ENCODE measurements at regions not wholly inside any gene's neighbourhood (a gene's known extent, or its start where the extent isn't known, plus 50 kb on each side); places are given as distances from the start of the nearest gene placed in this dataset.

GRCh38 chr14:98382662-98383061, 889.3 kb downstream of the BCL11B start:
- H3K27ac ChIP-seq: no peak overlapping the region
- TF ChIP-seq CTCF (conservative IDR thresholded peaks at IDR 0.05): no peak

GRCh38 chr14:98385851-98386250, 886.1 kb downstream of the BCL11B start:
- TF ChIP-seq CTCF (conservative IDR thresholded peaks at IDR 0.05): no peak
- no peak overlapping the region for H3K27ac ChIP-seq

- H3K27ac ChIP-seq: no peak overlapping the region
- no peak for TF ChIP-seq CTCF (conservative IDR thresholded peaks at IDR 0.05)
These were observed 880.9 kb downstream of the BCL11B start for GRCh38 chr14:98391061-98391460.

GRCh38 chr14:98393527-98393926, 878.5 kb downstream of the BCL11B start:
- no peak overlapping the region for H3K27ac ChIP-seq
- no peak for TF ChIP-seq CTCF (conservative IDR thresholded peaks at IDR 0.05)

GRCh38 chr14:98404811-98405210, 867.2 kb downstream of the BCL11B start:
- TF ChIP-seq CTCF (conservative IDR thresholded peaks at IDR 0.05): no peak
- H3K27ac ChIP-seq: no peak overlapping the region

- no peak overlapping the region for H3K27ac ChIP-seq
- no peak for TF ChIP-seq CTCF (conservative IDR thresholded peaks at IDR 0.05)
These were observed 863.9 kb downstream of the BCL11B start for GRCh38 chr14:98408024-98408555.

GRCh38 chr14:98408713-98409112, 863.3 kb downstream of the BCL11B start:
- no peak overlapping the region for H3K27ac ChIP-seq
- TF ChIP-seq CTCF (conservative IDR thresholded peaks at IDR 0.05): no peak
